PC-9 (cell line): ENCODE measurements at regions not wholly inside any gene's neighbourhood (a gene's known extent, or its start where the extent isn't known, plus 50 kb on each side); places are given as distances from the start of the nearest gene placed in this dataset.

Experiments used
- CTCF ChIP-seq: fragments of 200-600 bp; sonication (generic); conservative IDR thresholded peaks from 2 replicates; pipeline ENCODE4 v1.6.1; 2017; ENCODE audit warnings: mixed run types, antibody characterized with exemption, mild to moderate bottlenecking, moderate library complexity
- EZH2 ChIP-seq: fragments of 200-600 bp; sonication (generic); IDR thresholded peaks from 2 replicates; pipeline ENCODE4 v1.8.0; 2017; ENCODE audit warnings: antibody characterized with exemption, low read depth

GRCh38 chr21:17197996-17198395, 314.8 kb upstream of the CXADR start:
- TF ChIP-seq CTCF (no peak), EZH2 (no peak)
